ENCODE measurements at regions not wholly inside any gene's neighbourhood (a gene's known extent, or its start where the extent isn't known, plus 50 kb on each side); places are given as distances from the start of the nearest gene placed in this dataset.

DNA sequence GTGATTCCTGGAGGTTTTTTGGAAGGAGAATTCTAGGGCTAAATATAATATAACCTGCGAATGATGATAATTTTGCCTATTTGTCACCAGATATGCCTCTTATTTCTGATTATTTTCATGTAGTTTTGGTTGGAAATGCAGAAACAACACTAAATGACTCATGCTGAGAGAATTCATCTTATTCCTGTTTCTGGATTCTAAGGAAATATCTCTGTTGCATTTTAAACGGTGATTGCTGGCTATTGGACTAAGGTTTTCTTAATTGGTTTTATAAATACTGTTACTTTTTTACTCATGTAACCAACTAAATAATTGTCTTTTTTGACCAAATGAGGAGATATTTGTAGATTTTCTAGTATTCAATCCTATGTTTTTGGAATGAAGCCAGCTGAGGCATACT lies 204.9 kb upstream of the NPSR1 start:
- no peak for TF ChIP-seq EZH2 (IDR thresholded peaks at IDR 0.05; ENCODE audit: low read depth, unreplicated experiment)
- no peak for TF ChIP-seq CREB1 (CRISPR knock-in tag; IDR thresholded peaks at IDR 0.05; ENCODE audit: low read depth)
- no peak for TF ChIP-seq CTCF (conservative IDR thresholded peaks at IDR 0.05; ENCODE audit: low read depth in 2 of 2)
- no peak for TF ChIP-seq POLR2AphosphoS5 (IDR thresholded peaks at IDR 0.05; ENCODE audit: low read depth)
- TF ChIP-seq REST (IDR thresholded peaks at IDR 0.05; ENCODE audit: unreplicated experiment), result no peak
- TF ChIP-seq ZNF114 (CRISPR knock-in tag; IDR thresholded peaks at IDR 0.05), result no peak
- no peak for TF ChIP-seq JUNB (IDR thresholded peaks at IDR 0.05; ENCODE audit: unreplicated experiment)
- no peak for TF ChIP-seq EZH2phosphoT487 (IDR thresholded peaks at IDR 0.05; ENCODE audit: unreplicated experiment)
- no peak for TF ChIP-seq ZNF331 (CRISPR knock-in tag; IDR thresholded peaks at IDR 0.05; ENCODE audit: low read depth)
- no peak for TF ChIP-seq NANOG (IDR thresholded peaks at IDR 0.05; ENCODE audit: borderline replicate concordance)
- no peak for TF ChIP-seq ETS1 (IDR thresholded peaks at IDR 0.05)
- no peak for TF ChIP-seq STAT1 (IDR thresholded peaks at IDR 0.05; ENCODE audit: unreplicated experiment)

Data from GM23338 (cell line).